Left lung (tissue), 4 donors: ENCODE measurements at regions not wholly inside any gene's neighbourhood (a gene's known extent, or its start where the extent isn't known, plus 50 kb on each side); places are given as distances from the start of the nearest gene placed in this dataset.

Experiments
- ATAC-seq: fragments of 200-7000 bp; cut with Tn5 transposase; one replicate; pipeline ENCODE4 v1.9.1; 2020; ENCODE audit warnings: moderate library complexity
- DNase-seq, 4 donors: peaks; one replicate each; pipeline ENCODE4 v3.0.0-alpha.2; 2013 to 2020
- H3K27ac ChIP-seq, 2 donors: fragments of 200-600 bp; sonication (generic) in 1 of 2; one replicate each; pipeline versions ENCODE4 v1.5.0 to v1.8.0; 2020 to 2021
- H3K27me3 ChIP-seq, 2 donors: fragments of 200-600 bp; sonication (generic) in 1 of 2; one replicate each; pipeline versions ENCODE4 v1.5.0 to v1.8.0; 2020 to 2021
- H3K36me3 ChIP-seq, 2 donors: fragments of 200-600 bp; sonication (generic) in 1 of 2; one replicate each; pipeline versions ENCODE4 v1.5.0 to v1.8.0; 2020 to 2021
- H3K4me1 ChIP-seq, 2 donors: fragments of 200-600 bp; one replicate each; pipeline ENCODE4 v1.8.0; 2021
- H3K4me3 ChIP-seq, 2 donors: fragments of 200-600 bp; sonication (generic) in 1 of 2; one replicate each; pipeline versions ENCODE4 v1.5.0 to v1.8.0; 2020 to 2021; ENCODE audit warnings: mild to moderate bottlenecking in 1 of 2
- H3K9me3 ChIP-seq, 2 donors: fragments of 200-600 bp; sonication (generic) in 1 of 2; one replicate each; pipeline versions ENCODE4 v1.5.0 to v1.8.0; 2020 to 2021
- CTCF ChIP-seq, 2 donors: fragments of 200-600 bp; sonication (generic) in 1 of 2; IDR thresholded peaks; one replicate each; pipeline versions ENCODE4 v1.5.0 to v1.8.0; 2021; ENCODE audit warnings: antibody characterized with exemption in 2 of 2
- intact Hi-C, 2 donors: fragments of 100-400 bp; cut with DNase I; formaldehyde crosslinking; loops; one replicate each; pipeline versions ENCODE4 v1.11.2 to v1.14.2; 2022
- donor health status: DM: no; HTN: yes; CAD: no.
- donor health status: DM: no; HTN: no; CAD: no.

GRCh38 chr5:126210955-126211354, 212.3 kb upstream of the GRAMD2B start:
- Histone ChIP-seq H3K27me3 (no peaks in the 10 kb centered on the region), H3K4me3 (no peak overlapping the region), H3K27ac (no peak overlapping the region), H3K36me3 (no peaks in the 10 kb centered on the region), H3K4me1 (no peaks in the 10 kb centered on the region), H3K9me3 (peaks cover 0 to 18% of the 10 kb centered on the region in 2 donors)
- no peak for DNase-seq
- no peak for ATAC-seq
- intact Hi-C loops: no loop called here
- TF ChIP-seq CTCF (IDR thresholded peaks at IDR 0.05): no peak

- H3K4me3 ChIP-seq: no peak overlapping the region
- ATAC-seq: no peak
- no peaks in the 10 kb centered on the region for H3K4me1 ChIP-seq
- no peak for DNase-seq
- H3K27me3 ChIP-seq: no peaks in the 10 kb centered on the region
- peaks cover 0 to 15% of the 10 kb centered on the region in 2 donors for H3K9me3 ChIP-seq
- no peaks in the 10 kb centered on the region for H3K36me3 ChIP-seq
- no peak for TF ChIP-seq CTCF (IDR thresholded peaks at IDR 0.05)
- H3K27ac ChIP-seq: no peak overlapping the region
- intact Hi-C loops: no loop called here
Observed at GRCh38 chr5:126219616-126220015, 203.6 kb upstream of the GRAMD2B start.

DNA sequence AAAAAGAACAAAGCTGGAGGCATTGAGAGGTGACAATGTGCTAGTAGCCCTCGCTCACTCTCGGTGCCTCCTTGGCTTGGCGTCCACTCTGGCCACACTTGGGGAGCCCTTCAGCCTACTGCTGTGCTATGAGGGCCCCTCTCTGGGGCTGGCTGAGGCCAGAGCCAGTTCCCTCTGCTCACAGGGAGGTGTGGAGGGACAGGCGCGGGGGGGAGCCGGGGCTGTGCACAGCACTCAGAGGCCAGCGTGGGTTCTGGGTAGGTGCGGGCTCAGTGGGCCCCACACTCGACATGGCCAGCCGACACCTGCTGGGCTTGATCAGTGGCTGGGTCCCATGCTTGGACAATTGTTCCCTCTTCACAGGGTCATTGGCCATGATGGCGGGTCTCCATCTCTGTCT, 202.5 kb upstream of the GRAMD2B start:
- no peak for ATAC-seq
- no peak for TF ChIP-seq CTCF (IDR thresholded peaks at IDR 0.05)
- DNase-seq: peak in 1 of 4 donors; percentile 61
- H3K27ac ChIP-seq: no peak overlapping the region
- intact Hi-C loops: no loop called here
- H3K4me3 ChIP-seq: no peak overlapping the region
- H3K4me1 ChIP-seq: no peaks in the 10 kb centered on the region
- H3K27me3 ChIP-seq: no peaks in the 10 kb centered on the region
- peaks cover 0 to 16% of the 10 kb centered on the region in 2 donors for H3K9me3 ChIP-seq
- H3K36me3 ChIP-seq: no peaks in the 10 kb centered on the region

GRCh38 chr5:126228934-126229333, 194.3 kb upstream of the GRAMD2B start:
- peaks cover 0 to 24% of the 10 kb centered on the region in 2 donors for H3K9me3 ChIP-seq
- no peak for TF ChIP-seq CTCF (IDR thresholded peaks at IDR 0.05)
- intact Hi-C loops: no loop called here
- H3K36me3 ChIP-seq: no peaks in the 10 kb centered on the region
- H3K27me3 ChIP-seq: no peaks in the 10 kb centered on the region
- DNase-seq (peak in 1 of 4 donors; percentile 60), ATAC-seq (no peak)
- no peak overlapping the region for H3K4me3 ChIP-seq
- H3K4me1 ChIP-seq: no peaks in the 10 kb centered on the region
- no peak overlapping the region for H3K27ac ChIP-seq

DNA sequence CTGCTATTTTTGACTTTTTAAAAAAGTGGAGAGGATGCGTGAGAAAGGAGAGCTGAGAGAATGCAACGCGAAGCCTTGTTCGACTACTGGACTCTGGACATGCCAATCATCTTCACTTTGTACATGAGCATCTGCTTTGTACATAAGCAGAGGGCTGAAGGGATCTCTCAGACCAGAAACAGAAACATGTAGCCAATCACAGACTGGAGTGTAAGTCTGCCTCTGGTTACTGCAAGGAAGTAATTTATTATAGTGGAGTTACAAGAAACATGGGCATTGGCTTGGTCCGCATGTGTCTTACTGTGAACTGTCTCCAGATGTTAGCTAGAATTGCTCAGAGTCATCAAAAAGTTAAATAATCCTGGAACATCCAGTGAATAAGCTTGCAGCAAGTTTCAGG, 190.0 kb upstream of the GRAMD2B start:
- Histone ChIP-seq H3K9me3 (peaks cover 0 to 17% of the 10 kb centered on the region in 2 donors), H3K4me1 (no peaks in the 10 kb centered on the region), H3K36me3 (no peaks in the 10 kb centered on the region), H3K27ac (no peak overlapping the region), H3K27me3 (no peaks in the 10 kb centered on the region), H3K4me3 (no peak overlapping the region)
- intact Hi-C loops: no loop called here
- no peak for TF ChIP-seq CTCF (IDR thresholded peaks at IDR 0.05)
- no peak for ATAC-seq
- no peak for DNase-seq
